Neutrophil (primary cell): ENCODE measurements at regions not wholly inside any gene's neighbourhood (a gene's known extent, or its start where the extent isn't known, plus 50 kb on each side); places are given as distances from the start of the nearest gene placed in this dataset.

Experiments used
- H3K27ac ChIP-seq: fragments of 200-600 bp; sonication (generic); 2 replicates; pipeline ENCODE4 v1.5.1; 2016; ENCODE audit warnings: mild to moderate bottlenecking, moderate library complexity
- H3K27me3 ChIP-seq: fragments of 200-600 bp; sonication (generic); 2 replicates; pipeline ENCODE4 v1.6.0; 2016; ENCODE audit warnings: mild to moderate bottlenecking
- H3K36me3 ChIP-seq: fragments of 200-600 bp; sonication (generic); 2 replicates; pipeline ENCODE4 v1.5.1; 2017
- H3K4me1 ChIP-seq, 2 experiments: fragments of 200-600 bp in 1 of 2; sonication (generic) in 1 of 2; 1 replicate in 1 of 2; 2 replicates in 1 of 2; pipeline versions ENCODE4 v1.5.1 to v1.6.1; 2013 to 2016; ENCODE audit warnings: low read depth in 1 of 2, low read length in 1 of 2, mild to moderate bottlenecking in 1 of 2, moderate library complexity in 1 of 2; ENCODE audit not compliant: control insufficient read depth in 1 of 2, insufficient read depth in 1 of 2
- H3K4me3 ChIP-seq, 2 experiments: fragments of 200-600 bp in 1 of 2; sonication (generic) in 1 of 2; 1 replicate in 1 of 2; 2 replicates in 1 of 2; pipeline ENCODE4 v1.5.1; 2013 to 2016; ENCODE audit warnings: low read depth in 1 of 2, low read length in 1 of 2, mild to moderate bottlenecking in 1 of 2, moderate library complexity in 1 of 2
- H3K9me3 ChIP-seq: fragments of 200-600 bp; sonication (generic); 2 replicates; pipeline ENCODE4 v1.5.1; 2016
- TF ChIP-seq, protein P1 (sequence below): fragments of 200-600 bp; sonication (generic); IDR thresholded peaks from 2 replicates; pipeline ENCODE4 v1.5.1; 2016; ENCODE audit warnings: antibody characterized with exemption

DNA sequence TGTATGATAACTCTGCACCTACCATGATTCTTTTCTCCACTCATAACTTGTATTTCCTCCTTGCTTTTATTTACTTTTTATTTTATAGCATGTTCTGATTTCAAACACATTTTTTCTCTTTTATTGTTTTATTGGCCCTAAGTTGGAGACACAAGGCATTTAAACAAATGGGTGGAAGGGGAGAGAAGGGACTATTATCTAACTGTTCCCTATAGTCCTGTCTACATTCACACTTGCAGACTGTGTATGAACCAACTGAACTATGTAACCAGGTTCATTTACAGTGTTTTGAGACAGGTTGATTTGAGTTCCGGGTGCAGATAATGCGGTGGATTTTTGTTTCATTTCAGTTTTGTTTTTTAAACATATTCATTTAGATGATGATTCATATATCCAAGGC is 830.6 kb upstream of the SEMA6A start:
- Histone ChIP-seq H3K4me1 (no peaks in the 10 kb centered on the region), H3K9me3 (no peaks in the 10 kb centered on the region)

DNA sequence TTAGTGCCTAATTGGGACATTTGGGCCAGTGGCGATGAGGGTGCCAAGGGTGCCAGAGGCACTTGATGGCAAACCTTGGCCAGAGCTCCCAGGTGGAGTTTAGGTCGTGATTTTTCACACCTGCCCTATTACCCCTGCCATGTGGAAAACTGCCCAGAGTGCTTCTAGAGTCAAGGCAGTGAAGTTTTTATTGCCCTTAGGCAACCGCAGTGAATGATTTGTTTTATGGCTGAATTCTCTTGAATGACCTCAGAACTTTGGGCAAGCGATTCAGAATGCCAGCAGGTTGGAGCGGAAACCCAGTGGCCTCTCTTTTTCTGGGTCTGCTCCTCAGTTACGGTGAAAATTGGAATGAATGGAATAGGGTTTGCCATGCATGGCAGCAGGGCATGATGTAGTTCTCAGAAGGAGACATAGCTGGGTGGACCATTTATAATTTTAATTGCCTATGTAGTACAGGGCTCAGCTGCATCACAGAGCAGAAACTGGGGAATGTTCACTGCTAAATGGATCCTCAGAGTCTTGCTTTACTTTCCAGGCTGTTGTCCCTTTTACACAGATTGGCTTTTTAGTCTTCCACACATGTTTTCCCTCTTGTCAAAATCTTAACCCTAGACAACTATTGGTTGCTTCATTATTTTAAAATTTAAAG is 820.0 kb upstream of the SEMA6A start:
- H3K27me3 ChIP-seq = no peaks in the 10 kb centered on the region
- H3K9me3 ChIP-seq = no peaks in the 10 kb centered on the region
- no peak overlapping the region for H3K4me3 ChIP-seq
- H3K36me3 ChIP-seq = no peaks in the 10 kb centered on the region
- no peak overlapping the region for H3K27ac ChIP-seq
- no peaks in the 10 kb centered on the region for H3K4me1 ChIP-seq
- TF ChIP-seq, protein P1, sequence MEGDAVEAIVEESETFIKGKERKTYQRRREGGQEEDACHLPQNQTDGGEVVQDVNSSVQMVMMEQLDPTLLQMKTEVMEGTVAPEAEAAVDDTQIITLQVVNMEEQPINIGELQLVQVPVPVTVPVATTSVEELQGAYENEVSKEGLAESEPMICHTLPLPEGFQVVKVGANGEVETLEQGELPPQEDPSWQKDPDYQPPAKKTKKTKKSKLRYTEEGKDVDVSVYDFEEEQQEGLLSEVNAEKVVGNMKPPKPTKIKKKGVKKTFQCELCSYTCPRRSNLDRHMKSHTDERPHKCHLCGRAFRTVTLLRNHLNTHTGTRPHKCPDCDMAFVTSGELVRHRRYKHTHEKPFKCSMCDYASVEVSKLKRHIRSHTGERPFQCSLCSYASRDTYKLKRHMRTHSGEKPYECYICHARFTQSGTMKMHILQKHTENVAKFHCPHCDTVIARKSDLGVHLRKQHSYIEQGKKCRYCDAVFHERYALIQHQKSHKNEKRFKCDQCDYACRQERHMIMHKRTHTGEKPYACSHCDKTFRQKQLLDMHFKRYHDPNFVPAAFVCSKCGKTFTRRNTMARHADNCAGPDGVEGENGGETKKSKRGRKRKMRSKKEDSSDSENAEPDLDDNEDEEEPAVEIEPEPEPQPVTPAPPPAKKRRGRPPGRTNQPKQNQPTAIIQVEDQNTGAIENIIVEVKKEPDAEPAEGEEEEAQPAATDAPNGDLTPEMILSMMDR = no peak

More for the DNA sequence above, 830.6 kb upstream of the SEMA6A start:
- Histone ChIP-seq H3K36me3 (no peaks in the 10 kb centered on the region), H3K27me3 (no peaks in the 10 kb centered on the region), H3K4me3 (no peak overlapping the region), H3K27ac (no peak overlapping the region)
- TF ChIP-seq, protein P1 = no peak

DNA sequence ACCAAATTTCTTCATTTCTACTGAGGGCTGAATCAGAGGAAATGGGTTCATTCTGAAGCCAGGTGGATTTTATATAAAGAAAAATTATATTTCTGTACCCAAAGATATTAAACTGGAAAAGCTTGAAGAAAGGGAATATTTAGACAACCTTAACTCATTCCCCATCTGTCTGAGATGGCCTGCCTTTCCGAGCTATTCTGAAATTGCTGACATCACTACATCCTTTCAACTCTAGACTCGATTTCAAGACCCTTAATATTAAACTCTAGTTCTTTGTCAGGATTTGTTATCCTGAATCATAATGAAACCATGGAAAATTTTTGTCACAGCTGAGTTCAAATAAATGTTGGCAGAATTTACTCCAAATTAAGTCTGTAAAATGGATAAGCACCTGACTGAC is 818.5 kb upstream of the SEMA6A start:
- no peaks in the 10 kb centered on the region for H3K36me3 ChIP-seq
- H3K9me3 ChIP-seq = no peaks in the 10 kb centered on the region
- no peaks in the 10 kb centered on the region for H3K27me3 ChIP-seq
- no peak overlapping the region for H3K4me3 ChIP-seq
- TF ChIP-seq, protein P1 = no peak
- H3K27ac ChIP-seq = no peak overlapping the region
- no peaks in the 10 kb centered on the region for H3K4me1 ChIP-seq

DNA sequence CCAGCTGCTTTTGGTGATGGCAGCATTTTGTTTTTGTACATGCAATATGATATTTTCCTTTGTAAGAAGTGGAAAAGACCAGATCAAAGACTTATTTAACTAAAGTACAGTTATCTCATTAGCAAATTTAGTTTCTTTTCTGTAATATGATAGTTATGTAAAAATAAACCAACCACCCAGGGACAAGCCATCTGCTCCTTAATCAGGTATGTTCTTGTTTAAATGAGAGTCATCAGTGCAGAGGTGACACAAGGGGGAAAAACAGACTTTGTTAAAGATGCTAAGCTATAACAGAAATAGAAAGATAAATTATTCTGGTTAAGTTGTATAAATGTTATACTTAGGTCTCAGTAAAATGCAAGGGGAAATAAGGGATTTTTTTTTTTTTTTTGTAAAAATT is 805.7 kb upstream of the SEMA6A start:
- Histone ChIP-seq H3K36me3 (no peaks in the 10 kb centered on the region), H3K4me1 (no peaks in the 10 kb centered on the region), H3K27ac (no peak overlapping the region), H3K9me3 (no peaks in the 10 kb centered on the region), H3K27me3 (no peaks in the 10 kb centered on the region), H3K4me3 (no peak overlapping the region)
- TF ChIP-seq, protein P1 = no peak

DNA sequence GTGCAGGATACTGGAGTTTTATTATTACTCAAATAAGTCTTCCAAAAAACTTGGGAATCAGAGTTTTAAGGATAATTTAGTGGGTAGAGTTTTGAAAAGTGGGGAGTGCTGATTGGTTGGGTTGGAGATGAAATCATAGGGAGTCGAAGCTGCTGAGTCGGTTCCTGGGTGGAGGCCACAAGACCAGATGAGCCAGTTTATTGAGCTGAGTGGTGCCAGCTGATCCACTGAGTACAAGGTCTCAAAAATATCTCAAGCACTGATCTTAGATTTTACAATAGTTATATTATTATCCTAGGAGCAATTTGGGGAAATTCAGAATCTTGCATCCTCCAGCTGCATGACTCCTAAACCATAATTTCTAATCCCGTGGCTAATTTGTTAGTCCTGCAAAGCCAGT is 804.9 kb upstream of the SEMA6A start:
- Histone ChIP-seq H3K27ac (no peak overlapping the region), H3K4me1 (no peaks in the 10 kb centered on the region), H3K9me3 (no peaks in the 10 kb centered on the region), H3K4me3 (no peak overlapping the region), H3K36me3 (no peaks in the 10 kb centered on the region), H3K27me3 (no peaks in the 10 kb centered on the region)
- TF ChIP-seq, protein P1 = no peak
